ENCODE measurements at regions not wholly inside any gene's neighbourhood (a gene's known extent, or its start where the extent isn't known, plus 50 kb on each side); places are given as distances from the start of the nearest gene placed in this dataset.
A peak's percentile ranks its signal among the peaks of the same experiment; 100 is the strongest.

DNA sequence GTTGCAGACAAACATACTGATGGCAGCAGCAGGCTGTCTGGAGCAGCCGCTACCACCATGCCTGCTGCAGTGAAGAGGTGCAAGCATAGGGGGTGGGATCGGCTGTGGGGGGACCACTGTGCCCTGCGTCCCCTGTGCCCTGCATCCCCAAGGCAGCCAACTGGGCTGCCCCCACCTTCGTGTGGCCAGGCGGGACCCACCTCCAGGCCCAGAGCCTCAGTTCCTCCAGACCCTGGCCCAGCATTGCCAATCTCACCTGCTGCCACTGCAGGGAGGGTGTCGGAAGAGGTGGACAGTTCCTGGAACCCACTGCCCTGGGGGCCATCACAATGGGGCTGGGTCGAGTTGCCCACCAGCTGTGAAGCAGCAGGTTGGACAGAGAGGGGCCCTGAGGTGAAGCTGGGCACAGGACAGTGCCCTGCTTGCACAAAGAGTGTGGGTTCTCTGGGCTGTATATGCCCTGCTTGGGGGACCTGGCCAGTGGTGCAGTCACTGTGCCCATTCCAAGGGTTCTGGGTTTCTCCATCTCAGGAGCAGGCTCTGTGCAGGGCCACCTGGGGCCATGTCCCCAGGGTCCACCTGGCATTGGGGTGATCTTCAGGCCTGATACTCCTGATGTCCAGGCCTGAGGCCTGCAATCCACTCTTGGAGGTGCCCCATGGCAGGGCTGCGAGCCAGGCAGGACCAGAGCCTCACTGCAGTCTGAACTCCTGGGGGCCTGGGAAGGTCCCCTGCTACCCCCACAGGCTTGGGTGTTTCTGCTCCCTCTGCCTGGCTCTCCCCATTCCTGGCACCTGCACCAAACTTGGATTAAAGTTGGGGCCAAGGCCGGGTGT is 261.4 kb upstream of the NRIP1 start:
- dilution Hi-C loops (cut with HindIII; ENCODE audit: low sequenced_read_pairs, unreplicated experiment) (no loop called here), in situ Hi-C loops (cut with MboI; ENCODE audit: low sequenced_read_pairs) (no loop called here), intact Hi-C loops (cut with micrococcal nuclease) (no loop called here)
- H3K27ac ChIP-seq (ENCODE audit: insufficient read depth, low read length) = no peak overlapping the region
- H2BK120ac ChIP-seq (ENCODE audit: low read depth, low read length) = no peak overlapping the region
- no peaks in the 10 kb centered on the region for H3K4me1 ChIP-seq (ENCODE audit: control insufficient read depth, insufficient read depth, low read length)
- POLR2A ChIA-PET (ENCODE audit: unreplicated experiment) = no interaction called here
- no TSS peak for BruUV-seq (replicated peaks)
- no peaks in the 10 kb centered on the region for H3K27me3 ChIP-seq (ENCODE audit: control insufficient read depth, insufficient read depth, low read length)
- H3K18ac ChIP-seq (ENCODE audit: low read depth, low read length) = no peak overlapping the region
- no peak overlapping the region for H2AK5ac ChIP-seq (ENCODE audit: low read depth, low read length)
- no peaks in the 10 kb centered on the region for H3K79me1 ChIP-seq (ENCODE audit: low read depth in 1 of 2, low read length in 2 of 2)
- no peak overlapping the region for H3K14ac ChIP-seq (replicated peaks; ENCODE audit: low read depth, low read length)
- H2BK15ac ChIP-seq (ENCODE audit: low read depth, low read length) = no peak overlapping the region
- H3K4ac ChIP-seq (ENCODE audit: low read depth, low read length) = no peak overlapping the region
- no CpG with 5 or more reads among the region's 9 CpGs for WGBS, 2 experiments (ENCODE audit: extremely low coverage in 2 of 2, insufficient read length in 1 of 2)
- no peak for ATAC-seq (ENCODE audit: low read depth)
- no peak overlapping the region for H3K23ac ChIP-seq (ENCODE audit: low read depth, low read length)
- no peak overlapping the region for H2BK20ac ChIP-seq (ENCODE audit: low read depth, low read length)
- no peak for DNase-seq
- no peak overlapping the region for H3K9ac ChIP-seq (ENCODE audit: low read depth, low read length)
- no peaks in the 10 kb centered on the region for H3K9me1 ChIP-seq (ENCODE audit: insufficient read depth, low read length)
- TF ChIP-seq POLR2A (IDR thresholded peaks at IDR 0.05; ENCODE audit: low read depth, low read length) = no peak
- TF ChIP-seq MAZ (IDR thresholded peaks at IDR 0.05; ENCODE audit: borderline replicate concordance, low read depth, low read length) = no peak
- no peak for TF ChIP-seq MAFK (IDR thresholded peaks at IDR 0.05; ENCODE audit: low read depth, low read length)
- TF ChIP-seq, protein P1, sequence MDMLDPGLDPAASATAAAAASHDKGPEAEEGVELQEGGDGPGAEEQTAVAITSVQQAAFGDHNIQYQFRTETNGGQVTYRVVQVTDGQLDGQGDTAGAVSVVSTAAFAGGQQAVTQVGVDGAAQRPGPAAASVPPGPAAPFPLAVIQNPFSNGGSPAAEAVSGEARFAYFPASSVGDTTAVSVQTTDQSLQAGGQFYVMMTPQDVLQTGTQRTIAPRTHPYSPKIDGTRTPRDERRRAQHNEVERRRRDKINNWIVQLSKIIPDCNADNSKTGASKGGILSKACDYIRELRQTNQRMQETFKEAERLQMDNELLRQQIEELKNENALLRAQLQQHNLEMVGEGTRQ (IDR thresholded peaks at IDR 0.05; ENCODE audit: low read depth, low read length) = no peak
- TF ChIP-seq, protein P2, sequence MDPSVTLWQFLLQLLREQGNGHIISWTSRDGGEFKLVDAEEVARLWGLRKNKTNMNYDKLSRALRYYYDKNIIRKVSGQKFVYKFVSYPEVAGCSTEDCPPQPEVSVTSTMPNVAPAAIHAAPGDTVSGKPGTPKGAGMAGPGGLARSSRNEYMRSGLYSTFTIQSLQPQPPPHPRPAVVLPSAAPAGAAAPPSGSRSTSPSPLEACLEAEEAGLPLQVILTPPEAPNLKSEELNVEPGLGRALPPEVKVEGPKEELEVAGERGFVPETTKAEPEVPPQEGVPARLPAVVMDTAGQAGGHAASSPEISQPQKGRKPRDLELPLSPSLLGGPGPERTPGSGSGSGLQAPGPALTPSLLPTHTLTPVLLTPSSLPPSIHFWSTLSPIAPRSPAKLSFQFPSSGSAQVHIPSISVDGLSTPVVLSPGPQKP (IDR thresholded peaks at IDR 0.05; ENCODE audit: borderline replicate concordance, low read depth, low read length) = no peak
- TF ChIP-seq RFX5 (IDR thresholded peaks at IDR 0.05; ENCODE audit: low read depth, low read length) = no peak
- TF ChIP-seq, protein P3, sequence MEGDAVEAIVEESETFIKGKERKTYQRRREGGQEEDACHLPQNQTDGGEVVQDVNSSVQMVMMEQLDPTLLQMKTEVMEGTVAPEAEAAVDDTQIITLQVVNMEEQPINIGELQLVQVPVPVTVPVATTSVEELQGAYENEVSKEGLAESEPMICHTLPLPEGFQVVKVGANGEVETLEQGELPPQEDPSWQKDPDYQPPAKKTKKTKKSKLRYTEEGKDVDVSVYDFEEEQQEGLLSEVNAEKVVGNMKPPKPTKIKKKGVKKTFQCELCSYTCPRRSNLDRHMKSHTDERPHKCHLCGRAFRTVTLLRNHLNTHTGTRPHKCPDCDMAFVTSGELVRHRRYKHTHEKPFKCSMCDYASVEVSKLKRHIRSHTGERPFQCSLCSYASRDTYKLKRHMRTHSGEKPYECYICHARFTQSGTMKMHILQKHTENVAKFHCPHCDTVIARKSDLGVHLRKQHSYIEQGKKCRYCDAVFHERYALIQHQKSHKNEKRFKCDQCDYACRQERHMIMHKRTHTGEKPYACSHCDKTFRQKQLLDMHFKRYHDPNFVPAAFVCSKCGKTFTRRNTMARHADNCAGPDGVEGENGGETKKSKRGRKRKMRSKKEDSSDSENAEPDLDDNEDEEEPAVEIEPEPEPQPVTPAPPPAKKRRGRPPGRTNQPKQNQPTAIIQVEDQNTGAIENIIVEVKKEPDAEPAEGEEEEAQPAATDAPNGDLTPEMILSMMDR (conservative IDR thresholded peaks at IDR 0.05; ENCODE audit: low read depth, low read length) = no peak
- no peak for TF ChIP-seq CEBPB (IDR thresholded peaks at IDR 0.05; ENCODE audit: low read depth, low read length)
- no peak for TF ChIP-seq MXI1 (IDR thresholded peaks at IDR 0.05; ENCODE audit: borderline replicate concordance, low read depth, low read length)
- TF ChIP-seq SMC3 (IDR thresholded peaks at IDR 0.05; ENCODE audit: low read depth, low read length) = no peak
- TF ChIP-seq FOS (IDR thresholded peaks at IDR 0.05; ENCODE audit: low read depth, low read length) = no peak
- no peak for TF ChIP-seq BHLHE40 (IDR thresholded peaks at IDR 0.05; ENCODE audit: low read depth, low read length)
- no peak for TF ChIP-seq RCOR1 (IDR thresholded peaks at IDR 0.05; ENCODE audit: insufficient replicate concordance, low read length)
- TF ChIP-seq RAD21 (IDR thresholded peaks at IDR 0.05; ENCODE audit: low read length) = no peak
- no peak for TF ChIP-seq CHD1 (IDR thresholded peaks at IDR 0.05; ENCODE audit: low read depth, low read length)
- TF ChIP-seq NFE2L2 (IDR thresholded peaks at IDR 0.05; ENCODE audit: low read depth, low read length) = no peak
- no peaks in the 10 kb centered on the region; the same call in 1 of the 2 replicates for H3K9me3 ChIP-seq (ENCODE audit: control insufficient read depth, insufficient read depth, low read length)
- no peak overlapping the region for H4K8ac ChIP-seq (ENCODE audit: low read depth in 2 of 2, low read length in 2 of 2)
- H3K36me3 ChIP-seq (ENCODE audit: control insufficient read depth, insufficient read depth, low read length) = no peaks in the 10 kb centered on the region
- CTCF ChIA-PET = no interaction called here
- no peak overlapping the region for H2AFZ ChIP-seq (replicated peaks; ENCODE audit: low read length, poor library complexity)
- H4K91ac ChIP-seq (ENCODE audit: insufficient read depth, low read depth, low read length) = no peak overlapping the region
- no peak overlapping the region for H4K5ac ChIP-seq (ENCODE audit: low read depth, low read length)
- H2BK5ac ChIP-seq (ENCODE audit: low read depth, low read length, poor library complexity, severe bottlenecking) = no peak overlapping the region
- H2AK9ac ChIP-seq (replicated peaks; ENCODE audit: low read depth, low read length, poor library complexity) = peak overlapping the region; percentile 55
- no peak overlapping the region for H3K4me3 ChIP-seq (ENCODE audit: insufficient read depth, low read depth, low read length)
- no peak overlapping the region for H3K4me2 ChIP-seq (ENCODE audit: low read depth, low read length)
- H4K20me1 ChIP-seq (ENCODE audit: insufficient read depth, low read length) = no peaks in the 10 kb centered on the region
- no peak overlapping the region for H3K56ac ChIP-seq (ENCODE audit: extremely low read depth, insufficient read depth, low read length)

All from IMR-90 (cell line).